GM19328 (cell line): ENCODE measurements at regions not wholly inside any gene's neighbourhood (a gene's known extent, or its start where the extent isn't known, plus 50 kb on each side); places are given as distances from the start of the nearest gene placed in this dataset.

Experiments used
- ATAC-seq: cut with Tn5 transposase; IDR thresholded peaks from one replicate; pipeline ENCODE4 v1.9.1; 2021; ENCODE audit warnings: mild to moderate bottlenecking, moderate library complexity; ENCODE audit not compliant: unreplicated experiment

GRCh38 chr7:106797937-106798336 is 67.1 kb upstream of the PIK3CG start:
- no peak for ATAC-seq

GRCh38 chr7:106802589-106802988 is 62.5 kb upstream of the PIK3CG start:
- ATAC-seq, result no peak

- ATAC-seq, result no peak
Observed at GRCh38 chr7:106806556-106806955, 58.5 kb upstream of the PIK3CG start.

- ATAC-seq, result no peak
Observed at GRCh38 chr7:106807474-106807873, 57.6 kb upstream of the PIK3CG start.

- no peak for ATAC-seq
Observed at GRCh38 chr7:106808967-106809635, 56.0 kb upstream of the PIK3CG start.

GRCh38 chr7:106811472-106811871 is 53.6 kb upstream of the PIK3CG start:
- ATAC-seq, result no peak

- ATAC-seq, result no peak
Observed at GRCh38 chr7:106812027-106812643, 52.9 kb upstream of the PIK3CG start.

GRCh38 chr7:106813705-106814305 is 51.3 kb upstream of the PIK3CG start:
- ATAC-seq, result no peak

GRCh38 chr7:106814887-106815286 is 50.2 kb upstream of the PIK3CG start:
- ATAC-seq, result no peak
